GM21737 (cell line): ENCODE measurements at regions not wholly inside any gene's neighbourhood (a gene's known extent, or its start where the extent isn't known, plus 50 kb on each side); places are given as distances from the start of the nearest gene placed in this dataset.
A peak's percentile ranks its signal among the peaks of the same experiment; 100 is the strongest.

Source experiments
- ATAC-seq: cut with Tn5 transposase; IDR thresholded peaks from one replicate; pipeline ENCODE4 v1.9.1; 2021; ENCODE audit warnings: mild to moderate bottlenecking, moderate library complexity; ENCODE audit not compliant: unreplicated experiment

- ATAC-seq: peak; percentile 81
Observed at GRCh38 chr3:117486719-117487716, 777.4 kb downstream of the TUSC7 start.

- ATAC-seq: no peak
Observed at GRCh38 chr3:117488983-117489382, 779.4 kb downstream of the TUSC7 start.

GRCh38 chr3:117489663-117490079, 780.1 kb downstream of the TUSC7 start:
- no peak for ATAC-seq

- ATAC-seq: no peak
Observed at GRCh38 chr3:117490716-117491115, 781.1 kb downstream of the TUSC7 start.

- ATAC-seq: no peak
Observed at GRCh38 chr3:117495620-117496019, 786.0 kb downstream of the TUSC7 start.

GRCh38 chr3:117499189-117499870, 789.8 kb downstream of the TUSC7 start:
- ATAC-seq: no peak

- no peak for ATAC-seq
Observed at GRCh38 chr3:117507958-117508357, 798.4 kb downstream of the TUSC7 start.

- no peak for ATAC-seq
Observed at GRCh38 chr3:117509858-117510257, 800.3 kb downstream of the TUSC7 start.

- no peak for ATAC-seq
Observed at GRCh38 chr3:117510396-117510795, 800.8 kb downstream of the TUSC7 start.

GRCh38 chr3:117512975-117513374, 803.4 kb downstream of the TUSC7 start:
- ATAC-seq: no peak

GRCh38 chr3:117515309-117515708, 805.7 kb downstream of the TUSC7 start:
- ATAC-seq: no peak

- no peak for ATAC-seq
Observed at GRCh38 chr3:117518364-117518763, 808.8 kb downstream of the TUSC7 start.

- ATAC-seq: no peak
Observed at GRCh38 chr3:117519776-117520175, 810.2 kb downstream of the TUSC7 start.

GRCh38 chr3:117520582-117520981, 811.0 kb downstream of the TUSC7 start:
- ATAC-seq: no peak

- no peak for ATAC-seq
Observed at GRCh38 chr3:117523418-117523817, 813.8 kb downstream of the TUSC7 start.

- no peak for ATAC-seq
Observed at GRCh38 chr3:117524890-117525289, 815.3 kb downstream of the TUSC7 start.

GRCh38 chr3:117526470-117527079, 817.0 kb downstream of the TUSC7 start:
- ATAC-seq: no peak

- no peak for ATAC-seq
Observed at GRCh38 chr3:117527346-117527745, 817.8 kb downstream of the TUSC7 start.

- ATAC-seq: no peak
Observed at GRCh38 chr3:117528688-117529087, 819.1 kb downstream of the TUSC7 start.

GRCh38 chr3:117531078-117531767, 821.6 kb downstream of the TUSC7 start:
- ATAC-seq: no peak

- ATAC-seq: no peak
Observed at GRCh38 chr3:117532268-117532667, 822.7 kb downstream of the TUSC7 start.
